ENCODE measurements at regions not wholly inside any gene's neighbourhood (a gene's known extent, or its start where the extent isn't known, plus 50 kb on each side); places are given as distances from the start of the nearest gene placed in this dataset.

DNA sequence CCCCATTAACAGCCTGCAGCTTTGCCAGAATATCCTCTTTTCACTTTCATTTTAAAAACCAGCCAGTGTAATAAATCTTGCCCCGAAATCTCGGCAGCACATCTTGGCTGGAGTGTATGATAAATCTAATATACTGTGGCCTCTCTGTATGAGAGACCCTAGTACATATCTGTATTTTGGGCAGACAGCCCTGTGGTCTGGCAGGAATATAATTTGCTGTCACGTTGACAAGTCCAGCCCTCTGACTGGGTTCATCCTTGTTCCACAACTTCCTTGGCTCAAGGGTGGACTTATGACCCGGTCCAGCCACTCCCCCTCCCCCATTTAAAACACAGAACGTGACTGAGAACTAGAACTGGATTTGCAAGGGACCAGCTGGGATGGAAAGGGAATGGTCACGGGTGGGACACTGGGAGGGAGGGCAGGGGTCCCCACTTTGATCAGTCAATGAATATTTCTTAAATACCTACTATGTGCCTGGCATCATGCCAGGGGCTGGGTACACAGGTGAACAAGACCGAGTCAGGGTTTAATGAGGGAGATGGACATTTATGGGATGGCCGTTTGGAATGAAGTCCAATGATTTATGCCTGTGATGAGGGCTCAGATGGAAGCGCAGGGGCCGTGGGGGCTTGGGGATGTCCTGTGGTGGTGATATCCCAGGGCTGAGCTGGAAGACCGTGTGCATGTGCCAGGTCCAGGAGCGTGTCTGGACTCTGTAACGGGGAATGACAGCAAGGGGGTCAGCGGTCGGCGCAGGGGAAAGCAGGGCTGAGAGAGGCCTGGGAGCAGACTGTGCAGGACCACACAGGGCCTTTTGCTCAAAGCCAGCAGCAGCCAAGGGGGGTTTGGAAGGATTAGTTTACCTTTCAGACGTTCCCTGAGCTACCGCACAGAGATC, 190.5 kb downstream of the PHETA1 start:
- intact Hi-C loops (cut with micrococcal nuclease), result no loop called here
- H3K27me3 Mint-ChIP-seq (ENCODE audit: low read depth), result peaks cover 23% of the 10 kb centered on the region
- no peaks in the 10 kb centered on the region for H3K36me3 Mint-ChIP-seq (ENCODE audit: low read depth)
- no peak overlapping the region for H3K27ac Mint-ChIP-seq
- peaks cover 2% of the 10 kb centered on the region for H3K4me1 Mint-ChIP-seq (ENCODE audit: low read depth)
- no peak overlapping the region for H3K4me3 Mint-ChIP-seq (ENCODE audit: low read depth)
- DNase-seq (ENCODE audit: low spot score), result no peak
- H3K9me3 Mint-ChIP-seq, result no peaks in the 10 kb centered on the region

GRCh38 chr12:111175396-111176094, 193.3 kb downstream of the PHETA1 start:
- Mint-ChIP-seq H3K4me3 (ENCODE audit: low read depth) (no peak overlapping the region), H3K4me1 (ENCODE audit: low read depth) (peaks cover 2% of the 10 kb centered on the region), H3K36me3 (ENCODE audit: low read depth) (no peaks in the 10 kb centered on the region), H3K27me3 (ENCODE audit: low read depth) (peaks cover 12% of the 10 kb centered on the region), H3K9me3 (no peaks in the 10 kb centered on the region), H3K27ac (no peak overlapping the region)
- DNase-seq (ENCODE audit: low spot score), result no peak
- intact Hi-C loops (cut with micrococcal nuclease), result no loop called here

DNA sequence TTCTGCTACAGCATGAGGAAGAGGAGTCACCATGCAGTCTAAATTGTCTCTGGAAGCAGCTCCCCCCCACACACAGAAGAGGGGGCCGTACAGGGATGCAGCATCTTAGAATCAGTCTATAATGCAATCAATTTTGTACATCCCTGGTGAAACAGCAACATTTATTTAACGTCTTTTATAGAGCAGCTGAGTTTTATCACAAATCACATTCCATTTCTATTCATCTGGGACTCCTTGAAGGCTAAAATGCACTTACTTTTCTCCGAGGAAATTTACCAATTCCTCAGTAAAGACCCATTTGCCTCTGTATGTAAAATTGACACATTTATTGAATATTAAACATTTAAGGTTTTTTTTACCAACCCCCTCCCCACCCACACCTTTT, 193.9 kb downstream of the PHETA1 start:
- no peak for DNase-seq (ENCODE audit: low spot score)
- no peak overlapping the region for H3K4me3 Mint-ChIP-seq (ENCODE audit: low read depth)
- intact Hi-C loops (cut with micrococcal nuclease), result no loop called here
- H3K9me3 Mint-ChIP-seq, result no peaks in the 10 kb centered on the region
- H3K27ac Mint-ChIP-seq, result no peak overlapping the region
- H3K4me1 Mint-ChIP-seq (ENCODE audit: low read depth), result peaks cover 2% of the 10 kb centered on the region
- H3K27me3 Mint-ChIP-seq (ENCODE audit: low read depth), result peaks cover 8% of the 10 kb centered on the region
- no peaks in the 10 kb centered on the region for H3K36me3 Mint-ChIP-seq (ENCODE audit: low read depth)

DNA sequence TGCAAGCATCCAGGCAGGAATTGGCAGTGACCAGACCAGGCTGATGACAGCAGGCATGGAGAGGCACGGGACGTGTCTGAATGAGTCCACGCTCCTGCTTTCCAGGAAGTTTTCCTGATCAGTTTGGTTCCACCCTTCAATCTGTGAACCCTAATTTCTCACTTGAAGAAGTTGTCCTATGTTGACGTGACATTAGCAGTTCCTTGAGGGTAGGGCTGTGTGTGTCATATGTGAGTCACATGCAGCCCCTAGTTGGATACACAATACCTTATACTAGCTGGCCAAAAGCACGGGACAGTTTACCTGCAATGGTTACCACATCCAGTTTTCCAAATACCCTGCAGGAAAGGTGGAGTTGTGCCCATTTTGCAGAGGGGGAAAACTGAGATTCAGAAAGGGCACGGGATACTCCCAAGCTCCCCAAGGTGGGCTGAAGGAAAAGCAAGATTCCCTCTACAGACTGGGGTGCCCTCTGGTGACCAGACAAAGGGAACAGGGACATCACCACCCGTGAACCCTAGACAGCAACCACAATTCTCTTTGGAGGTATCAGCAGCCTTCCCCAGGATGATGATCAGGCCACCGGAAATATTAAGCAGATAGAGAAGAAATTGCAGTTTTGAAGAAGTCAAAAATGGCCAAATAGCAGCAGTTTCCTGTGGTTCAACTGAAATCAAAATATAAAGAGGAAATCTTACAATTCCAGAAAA, 194.5 kb downstream of the PHETA1 start:
- H3K4me3 Mint-ChIP-seq (ENCODE audit: low read depth), result no peak overlapping the region
- H3K36me3 Mint-ChIP-seq (ENCODE audit: low read depth), result no peaks in the 10 kb centered on the region
- no peak overlapping the region for H3K27ac Mint-ChIP-seq
- DNase-seq (ENCODE audit: low spot score), result no peak
- peaks cover 8% of the 10 kb centered on the region for H3K27me3 Mint-ChIP-seq (ENCODE audit: low read depth)
- intact Hi-C loops (cut with micrococcal nuclease), result no loop called here
- peaks cover 2% of the 10 kb centered on the region for H3K4me1 Mint-ChIP-seq (ENCODE audit: low read depth)
- no peaks in the 10 kb centered on the region for H3K9me3 Mint-ChIP-seq

GRCh38 chr12:111173836-111174235, 195.1 kb downstream of the PHETA1 start:
- peaks cover 2% of the 10 kb centered on the region for H3K4me1 Mint-ChIP-seq (ENCODE audit: low read depth)
- H3K4me3 Mint-ChIP-seq (ENCODE audit: low read depth), result no peak overlapping the region
- H3K36me3 Mint-ChIP-seq (ENCODE audit: low read depth), result no peaks in the 10 kb centered on the region
- H3K9me3 Mint-ChIP-seq, result no peaks in the 10 kb centered on the region
- H3K27ac Mint-ChIP-seq, result no peak overlapping the region
- intact Hi-C loops (cut with micrococcal nuclease), result no loop called here
- no peak for DNase-seq (ENCODE audit: low spot score)
- peaks cover 8% of the 10 kb centered on the region for H3K27me3 Mint-ChIP-seq (ENCODE audit: low read depth)

GRCh38 chr12:111173391-111173790, 195.5 kb downstream of the PHETA1 start:
- no peaks in the 10 kb centered on the region for H3K36me3 Mint-ChIP-seq (ENCODE audit: low read depth)
- H3K9me3 Mint-ChIP-seq, result no peaks in the 10 kb centered on the region
- intact Hi-C loops (cut with micrococcal nuclease), result no loop called here
- H3K4me1 Mint-ChIP-seq (ENCODE audit: low read depth), result peaks cover 2% of the 10 kb centered on the region
- DNase-seq (ENCODE audit: low spot score), result no peak
- H3K27me3 Mint-ChIP-seq (ENCODE audit: low read depth), result peaks cover 8% of the 10 kb centered on the region
- no peak overlapping the region for H3K4me3 Mint-ChIP-seq (ENCODE audit: low read depth)
- no peak overlapping the region for H3K27ac Mint-ChIP-seq

DNA sequence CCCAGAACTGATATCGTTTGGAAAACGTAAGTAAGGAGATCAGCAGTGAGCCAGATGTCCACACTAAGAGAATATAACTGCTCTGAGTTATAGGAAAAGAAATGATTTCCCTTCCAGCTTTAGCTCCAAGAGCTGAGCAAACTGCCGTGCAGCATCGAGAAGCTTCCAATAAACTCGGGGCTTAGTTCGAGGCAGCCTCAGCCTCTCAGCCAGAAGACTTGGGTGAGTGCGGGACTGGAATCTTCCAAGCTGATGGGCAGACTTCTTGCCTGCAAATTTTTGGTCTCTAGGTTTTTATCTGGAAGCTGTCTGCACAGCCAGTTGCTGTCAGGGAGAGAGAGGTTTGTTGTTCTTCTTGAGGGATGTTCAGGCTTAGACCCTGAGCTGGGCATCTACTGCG, 196.1 kb downstream of the PHETA1 start:
- peaks cover 8% of the 10 kb centered on the region for H3K27me3 Mint-ChIP-seq (ENCODE audit: low read depth)
- no peak for DNase-seq (ENCODE audit: low spot score)
- H3K4me3 Mint-ChIP-seq (ENCODE audit: low read depth), result no peak overlapping the region
- no peaks in the 10 kb centered on the region for H3K9me3 Mint-ChIP-seq
- peaks cover 2% of the 10 kb centered on the region for H3K4me1 Mint-ChIP-seq (ENCODE audit: low read depth)
- intact Hi-C loops (cut with micrococcal nuclease), result no loop called here
- H3K36me3 Mint-ChIP-seq (ENCODE audit: low read depth), result no peaks in the 10 kb centered on the region
- H3K27ac Mint-ChIP-seq, result no peak overlapping the region

DNA sequence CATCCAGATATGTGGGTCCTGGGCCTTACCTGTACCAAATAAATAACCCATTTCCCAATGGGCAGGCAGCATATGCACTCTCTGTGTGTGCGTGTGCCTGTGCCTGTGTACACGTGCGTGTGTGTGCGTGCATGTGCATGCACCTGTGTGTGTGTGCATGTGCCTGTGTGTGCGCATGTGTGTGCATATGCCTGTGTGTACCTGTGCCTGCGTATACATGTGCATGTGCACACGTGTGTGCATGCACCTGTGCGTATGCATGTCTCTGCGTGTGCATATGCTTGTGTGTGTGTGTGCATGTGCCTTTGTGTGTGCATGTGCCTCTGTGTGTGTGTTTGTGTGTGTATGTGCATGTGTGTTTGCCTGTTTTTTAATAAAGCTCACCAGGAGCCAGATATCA, 197.1 kb downstream of the PHETA1 start:
- Mint-ChIP-seq H3K4me1 (ENCODE audit: low read depth) (peaks cover 2% of the 10 kb centered on the region), H3K27me3 (ENCODE audit: low read depth) (peaks cover 8% of the 10 kb centered on the region), H3K36me3 (ENCODE audit: low read depth) (no peaks in the 10 kb centered on the region), H3K9me3 (no peaks in the 10 kb centered on the region), H3K27ac (no peak overlapping the region), H3K4me3 (ENCODE audit: low read depth) (no peak overlapping the region)
- intact Hi-C loops (cut with micrococcal nuclease), result no loop called here
- no peak for DNase-seq (ENCODE audit: low spot score)

GRCh38 chr12:111171345-111171744, 197.6 kb downstream of the PHETA1 start:
- Mint-ChIP-seq H3K36me3 (ENCODE audit: low read depth) (no peaks in the 10 kb centered on the region), H3K4me1 (ENCODE audit: low read depth) (peaks cover 2% of the 10 kb centered on the region), H3K9me3 (no peaks in the 10 kb centered on the region), H3K27ac (no peak overlapping the region), H3K27me3 (ENCODE audit: low read depth) (peaks cover 8% of the 10 kb centered on the region), H3K4me3 (ENCODE audit: low read depth) (no peak overlapping the region)
- intact Hi-C loops (cut with micrococcal nuclease), result no loop called here
- no peak for DNase-seq (ENCODE audit: low spot score)

DNA sequence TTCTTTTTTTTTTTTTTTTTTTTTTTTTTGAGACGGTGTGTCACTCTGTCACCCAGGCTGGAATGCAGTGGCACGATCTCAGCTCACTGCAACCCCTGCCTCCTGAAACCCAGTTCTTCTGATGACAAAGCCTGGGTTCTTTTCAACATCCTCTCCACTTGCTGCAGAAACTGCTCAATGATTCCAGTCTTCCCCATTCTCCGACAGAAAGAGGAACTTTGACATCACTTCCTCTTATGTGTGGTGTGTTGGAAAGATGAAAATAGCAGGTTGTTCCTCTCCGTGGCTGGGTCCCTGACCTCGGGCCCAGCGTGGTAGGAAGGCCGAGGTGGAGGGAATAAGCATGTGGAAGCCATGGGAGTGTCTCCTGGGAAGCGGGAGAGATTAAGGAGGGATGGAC, 198.4 kb downstream of the PHETA1 start:
- peaks cover 2% of the 10 kb centered on the region for H3K4me1 Mint-ChIP-seq (ENCODE audit: low read depth)
- peaks cover 5% of the 10 kb centered on the region for H3K27me3 Mint-ChIP-seq (ENCODE audit: low read depth)
- no peak overlapping the region for H3K27ac Mint-ChIP-seq
- H3K4me3 Mint-ChIP-seq (ENCODE audit: low read depth), result no peak overlapping the region
- no peaks in the 10 kb centered on the region for H3K36me3 Mint-ChIP-seq (ENCODE audit: low read depth)
- intact Hi-C loops (cut with micrococcal nuclease), result no loop called here
- DNase-seq (ENCODE audit: low spot score), result no peak
- H3K9me3 Mint-ChIP-seq, result no peaks in the 10 kb centered on the region

DNA sequence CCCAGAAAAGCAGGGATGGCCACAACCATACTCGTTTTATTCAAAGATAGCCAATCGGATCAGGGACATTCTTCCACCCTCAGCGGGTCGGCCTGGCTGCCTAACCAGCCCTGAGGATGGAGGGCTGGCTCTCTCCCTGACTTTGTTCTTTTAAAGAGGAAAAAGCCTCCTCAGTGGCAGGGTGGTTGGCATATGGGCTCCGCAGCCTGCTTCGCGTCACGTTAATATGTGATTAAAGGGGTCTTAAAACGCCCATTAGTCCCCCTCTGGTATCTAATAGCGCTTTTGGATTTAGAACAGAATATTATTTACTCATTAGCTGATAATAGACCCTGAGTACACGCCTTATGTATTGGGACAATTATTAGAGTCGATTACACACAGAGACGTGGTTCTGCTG, 199.4 kb downstream of the PHETA1 start:
- Mint-ChIP-seq H3K9me3 (no peaks in the 10 kb centered on the region), H3K27ac (no peak overlapping the region)

DNA sequence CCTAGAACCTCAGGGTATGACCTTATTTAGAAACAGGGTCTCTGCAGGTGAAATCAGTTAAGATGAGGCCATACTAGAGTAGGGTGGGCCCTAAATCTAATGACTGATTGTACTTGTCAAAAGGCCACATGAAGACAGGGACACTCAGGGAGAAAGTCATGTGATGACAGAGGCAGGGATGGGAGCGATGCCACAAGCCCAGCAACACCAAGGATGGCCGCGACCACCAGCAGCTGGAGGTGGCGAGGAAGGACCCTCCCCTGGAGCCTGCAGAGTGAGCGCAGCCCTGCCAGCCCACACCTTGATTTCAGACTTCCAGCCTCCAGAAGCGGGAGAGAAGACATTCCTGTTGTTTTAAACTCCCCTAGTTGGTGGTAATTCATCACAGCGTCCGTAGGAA, 199.9 kb downstream of the PHETA1 start:
- intact Hi-C loops (cut with micrococcal nuclease), result no loop called here
- no peaks in the 10 kb centered on the region for H3K4me1 Mint-ChIP-seq (ENCODE audit: low read depth)
- no peak overlapping the region for H3K4me3 Mint-ChIP-seq (ENCODE audit: low read depth)
- no peaks in the 10 kb centered on the region for H3K9me3 Mint-ChIP-seq
- DNase-seq (ENCODE audit: low spot score), result no peak
- H3K36me3 Mint-ChIP-seq (ENCODE audit: low read depth), result no peaks in the 10 kb centered on the region
- no peak overlapping the region for H3K27ac Mint-ChIP-seq
- peaks cover 5% of the 10 kb centered on the region for H3K27me3 Mint-ChIP-seq (ENCODE audit: low read depth)

More for the DNA sequence above, 199.4 kb downstream of the PHETA1 start:
- no peak overlapping the region for H3K4me3 Mint-ChIP-seq (ENCODE audit: low read depth)
- H3K4me1 Mint-ChIP-seq (ENCODE audit: low read depth), result no peaks in the 10 kb centered on the region
- peaks cover 5% of the 10 kb centered on the region for H3K27me3 Mint-ChIP-seq (ENCODE audit: low read depth)
- no peak for DNase-seq (ENCODE audit: low spot score)
- intact Hi-C loops (cut with micrococcal nuclease), result no loop called here
- H3K36me3 Mint-ChIP-seq (ENCODE audit: low read depth), result no peaks in the 10 kb centered on the region
